PC-9 (cell line): ENCODE measurements at regions not wholly inside any gene's neighbourhood (a gene's known extent, or its start where the extent isn't known, plus 50 kb on each side); places are given as distances from the start of the nearest gene placed in this dataset.

Source experiments
- BruUV-seq: library from RNA; stranded (reverse); fragments of 400-500 nt; replicated peaks from 2 replicates; lab custom pipeline; 2021; lab: Mats Ljungman, UMichigan
- CTCF ChIA-PET: fragments of 300-600 bp; sonication (Branson Sonifier 250); formaldehyde crosslinking; loops from one replicate; lab custom pipeline; 2022; ENCODE audit warnings: antibody characterized with exemption; lab: Charles Lee
- POLR2A ChIA-PET: fragments of 300-600 bp; sonication (Branson Sonifier 250); formaldehyde crosslinking; loops from one replicate; lab custom pipeline; 2022; ENCODE audit warnings: antibody characterized with exemption; ENCODE audit not compliant: unreplicated experiment; lab: Charles Lee
- DNase-seq, 2 experiments: peaks; one replicate each; pipeline versions ENCODE4 v3.0.0 to v3.0.0-alpha.2; 2015 to 2022; ENCODE audit warnings: mixed read lengths in 1 of 2
- H2AFZ ChIP-seq: fragments of 200-600 bp; sonication (generic); 2 replicates; pipeline ENCODE4 v1.8.1; 2017; ENCODE audit warnings: antibody characterized with exemption
- H3F3A ChIP-seq: fragments of 200-600 bp; sonication (generic); 2 replicates; pipeline ENCODE4 v1.8.1; 2017; ENCODE audit warnings: antibody characterized with exemption, mild to moderate bottlenecking, low read depth; ENCODE audit not compliant: insufficient read depth
- H3K27ac ChIP-seq: fragments of 200-600 bp; sonication (generic); 2 replicates; pipeline ENCODE4 v1.6.1; 2016; ENCODE audit warnings: mixed run types
- H3K27me3 ChIP-seq: fragments of 200-600 bp; sonication (generic); 2 replicates; pipeline ENCODE4 v1.6.1; 2016; ENCODE audit warnings: low read depth, mixed run types; ENCODE audit not compliant: insufficient read depth
- H3K36me3 ChIP-seq: fragments of 200-600 bp; sonication (generic); 2 replicates; pipeline ENCODE4 v1.6.1; 2016; ENCODE audit warnings: low read depth, mixed run types
- H3K4me1 ChIP-seq: fragments of 200-600 bp; sonication (generic); replicated peaks from 2 replicates; pipeline ENCODE4 v1.6.1; 2016; ENCODE audit warnings: mixed run types; ENCODE audit not compliant: insufficient read depth
- H3K4me2 ChIP-seq: fragments of 200-600 bp; sonication (generic); 2 replicates; pipeline ENCODE4 v1.6.1; 2017; ENCODE audit warnings: mixed run types
- H3K4me3 ChIP-seq: fragments of 200-600 bp; sonication (generic); 2 replicates; pipeline ENCODE4 v1.6.1; 2016; ENCODE audit warnings: mixed run types
- H3K79me2 ChIP-seq: fragments of 200-600 bp; sonication (generic); 2 replicates; pipeline ENCODE4 v1.6.1; 2017; ENCODE audit warnings: low read depth, mixed run types
- H3K9me2 ChIP-seq: fragments of 200-600 bp; sonication (generic); 2 replicates; pipeline ENCODE4 v1.8.1; 2017; ENCODE audit warnings: mild to moderate bottlenecking; ENCODE audit not compliant: insufficient read depth
- H3K9me3 ChIP-seq: fragments of 200-600 bp; sonication (generic); 2 replicates; pipeline ENCODE4 v1.8.1; 2016; ENCODE audit warnings: low read depth; ENCODE audit not compliant: insufficient read depth
- H4K20me1 ChIP-seq: fragments of 200-600 bp; sonication (generic); 2 replicates; pipeline ENCODE4 v1.8.1; 2017; ENCODE audit not compliant: insufficient read depth
- CTCF ChIP-seq: fragments of 200-600 bp; sonication (generic); conservative IDR thresholded peaks from 2 replicates; pipeline ENCODE4 v1.6.1; 2017; ENCODE audit warnings: mixed run types, antibody characterized with exemption, mild to moderate bottlenecking, moderate library complexity
- EZH2 ChIP-seq: fragments of 200-600 bp; sonication (generic); IDR thresholded peaks from 2 replicates; pipeline ENCODE4 v1.8.0; 2017; ENCODE audit warnings: antibody characterized with exemption, low read depth
- intact Hi-C: fragments of 100-400 bp; cut with micrococcal nuclease; formaldehyde crosslinking; loops from one replicate; pipeline ENCODE4 v1.10.0; 2022; ENCODE audit not compliant: unreplicated experiment

GRCh38 chr1:87563211-87563610 is 234.5 kb downstream of the LMO4 start:
- no peaks in the 10 kb centered on the region for H3K9me2 ChIP-seq
- DNase-seq, result no peak
- no peak overlapping the region for H3K4me3 ChIP-seq
- no peaks in the 10 kb centered on the region for H3F3A ChIP-seq
- H3K36me3 ChIP-seq, result no peaks in the 10 kb centered on the region
- H3K79me2 ChIP-seq, result no peaks in the 10 kb centered on the region
- H3K4me1 ChIP-seq, result no peaks in the 10 kb centered on the region
- H3K27ac ChIP-seq, result no peak overlapping the region
- no TSS peak for BruUV-seq
- H3K4me2 ChIP-seq, result no peak overlapping the region
- ChIA-PET CTCF (no interaction called here), POLR2A (no interaction called here)
- H3K9me3 ChIP-seq, result no peaks in the 10 kb centered on the region
- H3K27me3 ChIP-seq, result no peaks in the 10 kb centered on the region
- peak overlapping the region; percentile 46; the same call in 1 of the 2 replicates for H2AFZ ChIP-seq
- intact Hi-C loops, result no loop called here
- TF ChIP-seq EZH2 (no peak), CTCF (no peak)
- no peaks in the 10 kb centered on the region for H4K20me1 ChIP-seq

- no peaks in the 10 kb centered on the region for H3K9me2 ChIP-seq
- no peaks in the 10 kb centered on the region for H3K36me3 ChIP-seq
- H3K27me3 ChIP-seq, result no peaks in the 10 kb centered on the region
- no peak for TF ChIP-seq EZH2
- TF ChIP-seq CTCF, result no peak
- H3K79me2 ChIP-seq, result no peaks in the 10 kb centered on the region
- BruUV-seq, result no TSS peak
- no peaks in the 10 kb centered on the region for H4K20me1 ChIP-seq
- no peaks in the 10 kb centered on the region for H3K9me3 ChIP-seq
- H3K4me1 ChIP-seq, result no peaks in the 10 kb centered on the region
- H3K4me2 ChIP-seq, result no peak overlapping the region
- intact Hi-C loops, result no loop called here
- no peaks in the 10 kb centered on the region for H3F3A ChIP-seq
- ChIA-PET CTCF (no interaction called here), POLR2A (no interaction called here)
- DNase-seq, result no peak
- H3K27ac ChIP-seq, result no peak overlapping the region
- no peak overlapping the region for H2AFZ ChIP-seq
- no peak overlapping the region for H3K4me3 ChIP-seq
Measured at GRCh38 chr1:87565861-87566260, 237.2 kb downstream of the LMO4 start.

- H3K27me3 ChIP-seq, result no peaks in the 10 kb centered on the region
- no TSS peak for BruUV-seq
- no peaks in the 10 kb centered on the region for H3K4me1 ChIP-seq
- H3K36me3 ChIP-seq, result no peaks in the 10 kb centered on the region
- intact Hi-C loops, result no loop called here
- H4K20me1 ChIP-seq, result no peaks in the 10 kb centered on the region
- no peak overlapping the region for H2AFZ ChIP-seq
- CTCF ChIA-PET, result no interaction called here
- no peaks in the 10 kb centered on the region for H3F3A ChIP-seq
- H3K9me3 ChIP-seq, result no peaks in the 10 kb centered on the region
- TF ChIP-seq CTCF, result no peak
- TF ChIP-seq EZH2, result no peak
- no peak overlapping the region for H3K4me2 ChIP-seq
- no peak for DNase-seq
- H3K79me2 ChIP-seq, result no peaks in the 10 kb centered on the region
- H3K9me2 ChIP-seq, result no peaks in the 10 kb centered on the region
- H3K27ac ChIP-seq, result no peak overlapping the region
- H3K4me3 ChIP-seq, result no peak overlapping the region
- POLR2A ChIA-PET, result no interaction called here
Measured at GRCh38 chr1:87568005-87568404, 239.3 kb downstream of the LMO4 start.
